ENCODE measurements at regions not wholly inside any gene's neighbourhood (a gene's known extent, or its start where the extent isn't known, plus 50 kb on each side); places are given as distances from the start of the nearest gene placed in this dataset.

DNA sequence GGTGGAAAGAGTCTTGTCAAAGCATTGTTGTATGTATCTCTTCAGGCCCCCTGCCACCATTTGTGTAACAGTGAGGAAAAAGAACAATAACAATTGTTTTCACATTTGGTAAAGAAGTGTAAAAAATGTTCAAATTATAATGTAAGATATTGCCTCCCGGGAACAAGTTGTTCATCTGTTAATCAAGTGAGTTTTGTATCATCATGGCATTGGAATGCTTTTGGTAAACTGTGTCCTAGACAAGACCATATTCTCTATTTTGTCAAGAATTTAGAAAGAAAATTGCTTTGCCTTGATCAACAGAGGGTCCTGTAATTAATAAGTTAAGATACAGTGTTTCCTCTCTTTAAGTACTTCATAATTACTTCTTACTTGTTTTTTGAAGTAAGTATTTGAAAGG is 692.0 kb upstream of the NR5A2 start:
- no peak for DNase-seq (ENCODE audit: low spot score)

DNA sequence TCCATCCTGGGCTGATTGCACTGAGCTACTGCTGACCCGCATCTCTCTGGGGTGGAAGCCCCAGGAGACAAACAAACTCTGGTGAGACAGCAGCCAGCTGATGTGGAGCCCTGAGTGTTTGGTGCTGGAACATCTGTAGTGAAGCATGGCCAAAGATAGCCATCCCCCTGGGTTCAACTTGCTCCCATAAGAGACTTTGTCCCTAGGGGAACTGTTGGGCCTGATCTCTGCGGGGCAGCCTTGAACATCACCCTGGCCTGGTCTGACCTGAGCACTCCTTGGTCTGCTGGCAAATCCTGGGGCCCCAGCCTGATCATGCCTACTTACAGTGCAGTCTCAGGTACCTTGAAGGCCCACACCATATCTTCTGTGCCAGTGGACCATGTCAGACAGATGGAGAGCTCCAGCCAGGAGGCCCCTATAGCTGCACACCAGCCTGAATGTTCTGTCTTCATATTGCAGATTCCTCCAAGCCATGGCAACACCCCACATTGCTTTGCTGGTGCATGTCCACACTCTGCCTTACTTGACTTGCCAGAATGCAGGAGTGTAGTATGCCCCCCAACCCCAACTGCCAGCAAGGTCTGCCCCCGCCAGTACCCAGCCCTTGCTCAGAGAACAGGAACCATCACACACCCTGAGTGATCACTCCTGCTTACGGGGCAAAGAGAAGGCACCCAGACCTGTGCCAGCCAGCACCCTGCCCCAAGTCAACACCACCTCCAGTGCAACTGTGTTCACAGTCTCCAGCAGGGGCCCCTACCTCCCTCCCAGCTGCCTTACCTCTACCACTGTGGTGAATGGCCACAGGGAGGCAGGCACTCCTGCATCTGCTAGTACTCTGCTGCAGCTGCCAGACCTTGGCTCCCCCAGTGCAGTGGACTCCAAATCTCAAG is 690.5 kb upstream of the NR5A2 start:
- DNase-seq (ENCODE audit: low spot score) = no peak

DNA sequence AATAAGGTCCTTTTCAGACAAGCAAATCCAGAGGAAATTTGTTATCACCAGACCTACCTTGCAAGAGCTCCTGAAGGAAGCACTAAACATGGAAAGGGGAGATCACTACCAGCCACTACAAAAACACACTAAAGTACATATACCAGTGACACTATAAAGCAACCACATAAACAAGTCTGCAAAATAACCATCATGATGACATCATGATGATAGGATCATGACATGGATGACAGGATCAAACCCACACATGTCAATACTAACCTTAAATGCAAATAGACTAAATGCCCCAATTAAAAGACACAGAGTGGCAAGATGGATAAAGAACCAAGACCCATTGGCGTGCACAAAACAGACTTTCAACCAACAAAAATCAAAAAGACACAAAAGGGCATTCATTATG is 688.8 kb upstream of the NR5A2 start:
- DNase-seq (ENCODE audit: low spot score) = no peak

DNA sequence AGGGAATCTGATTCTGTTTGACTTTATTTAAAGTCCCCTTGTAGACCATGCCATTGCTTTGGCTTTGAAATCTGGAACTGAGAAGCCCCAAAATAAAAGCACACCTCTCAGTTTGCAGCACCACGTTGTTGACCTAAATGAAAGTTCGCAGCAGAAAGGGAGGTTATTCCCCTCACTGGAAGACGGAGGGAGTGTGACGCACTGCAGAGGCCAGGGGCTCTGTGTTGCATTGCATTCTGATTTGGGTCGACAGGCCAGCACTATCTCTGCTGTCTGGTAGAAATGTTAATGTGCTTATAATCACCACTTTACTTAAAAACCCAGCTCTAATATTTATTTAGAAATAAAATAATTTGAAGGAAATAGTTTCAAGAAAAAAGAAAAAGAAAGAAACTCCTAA is 675.2 kb upstream of the NR5A2 start:
- DNase-seq (ENCODE audit: low spot score) = no peak

DNA sequence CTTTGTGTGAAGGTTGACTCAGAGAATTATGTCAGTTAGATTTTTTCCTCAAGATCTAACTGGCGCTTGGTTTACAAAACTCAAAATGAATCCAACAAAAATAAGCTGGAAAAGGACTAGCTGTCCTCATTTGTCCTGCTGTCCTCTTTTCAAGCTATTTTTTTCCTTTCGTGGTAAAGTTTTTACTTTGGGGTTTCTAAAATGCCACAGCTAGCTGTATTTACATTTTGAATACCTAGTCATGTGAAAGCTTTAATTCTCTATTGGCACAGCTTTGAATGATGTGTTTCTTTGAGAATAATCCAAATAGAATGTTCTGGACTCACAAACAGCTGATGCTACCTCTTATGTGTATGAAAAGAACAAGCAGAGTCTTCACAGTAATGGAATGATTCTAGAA is 673.6 kb upstream of the NR5A2 start:
- DNase-seq (ENCODE audit: low spot score) = no peak

DNA sequence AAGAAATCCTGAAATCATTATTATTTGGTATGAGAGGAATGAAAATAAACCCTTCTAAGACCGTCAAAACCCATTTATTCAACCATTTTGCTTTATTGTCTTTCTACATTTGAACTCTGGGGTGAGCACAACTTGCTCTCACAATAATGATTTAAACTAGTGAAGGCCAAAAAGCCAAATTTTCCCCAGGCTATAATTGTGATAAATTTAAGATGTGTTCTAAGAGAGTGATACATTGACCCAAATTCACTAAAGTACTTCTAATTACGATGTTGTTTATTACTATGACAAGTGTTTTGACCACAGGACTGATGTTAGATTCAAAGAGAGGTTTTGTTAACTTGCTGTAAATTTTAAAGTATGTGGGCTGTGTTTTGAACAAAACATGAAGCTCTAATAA is 670.9 kb upstream of the NR5A2 start:
- DNase-seq (ENCODE audit: low spot score) = no peak

DNA sequence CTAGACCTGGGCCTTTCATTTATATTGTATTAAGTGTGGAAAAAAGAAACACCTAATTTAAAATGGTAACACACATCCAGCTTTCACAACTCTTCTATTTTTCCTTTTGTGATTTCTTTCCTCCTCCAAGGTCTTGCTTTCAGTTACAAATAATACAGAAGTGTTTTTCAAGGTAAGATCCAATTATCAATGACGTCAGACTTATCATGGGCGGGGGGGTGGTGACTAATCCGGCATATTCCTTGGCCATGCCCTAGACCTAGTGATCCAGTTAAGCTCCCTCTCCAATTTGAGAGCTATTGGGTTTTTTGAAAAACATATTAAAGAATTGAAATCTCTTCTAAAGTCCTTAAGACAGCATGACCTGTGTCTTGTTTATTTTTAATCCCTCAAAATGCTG is 669.9 kb upstream of the NR5A2 start:
- DNase-seq (ENCODE audit: low spot score) = no peak

DNA sequence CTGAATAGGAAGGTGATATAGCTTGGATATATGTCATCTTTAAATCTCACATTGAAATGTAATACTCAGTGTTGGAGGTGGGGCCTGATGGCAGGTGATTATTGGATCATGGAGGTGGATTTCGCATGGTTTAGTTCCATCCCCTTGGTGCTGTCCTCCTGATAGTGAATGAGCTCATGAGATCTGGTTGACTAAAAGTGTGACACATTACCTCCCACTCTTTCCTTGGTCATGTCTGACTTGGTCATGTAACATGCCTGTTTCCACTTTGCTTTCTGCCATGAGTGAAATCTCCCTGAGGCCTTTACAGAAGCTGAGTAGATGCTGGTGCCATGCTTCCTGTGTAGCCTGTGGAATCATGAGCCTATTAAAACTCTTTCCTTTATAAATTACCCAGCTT is 664.5 kb upstream of the NR5A2 start:
- no peak for DNase-seq (ENCODE audit: low spot score)

DNA sequence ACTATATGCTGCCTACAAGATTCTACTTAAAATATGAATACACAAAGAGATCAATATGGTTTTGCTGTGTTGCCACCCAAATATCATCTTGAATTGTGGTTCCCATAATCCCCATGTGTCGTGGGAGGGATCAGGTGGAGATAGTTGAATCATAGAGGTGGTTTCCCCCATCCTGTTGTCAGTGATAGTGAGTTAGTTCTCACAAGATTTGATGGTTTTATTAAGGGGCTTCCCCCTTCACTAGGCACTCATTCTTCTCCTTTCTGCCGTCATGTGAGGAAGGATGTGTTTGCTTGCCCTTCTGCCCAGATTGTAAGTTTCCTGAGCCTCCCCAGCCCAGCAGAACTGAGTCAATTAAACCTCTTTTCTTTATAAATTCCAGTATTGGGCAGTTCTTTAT is 654.4 kb upstream of the NR5A2 start:
- no peak for DNase-seq (ENCODE audit: low spot score)

DNA sequence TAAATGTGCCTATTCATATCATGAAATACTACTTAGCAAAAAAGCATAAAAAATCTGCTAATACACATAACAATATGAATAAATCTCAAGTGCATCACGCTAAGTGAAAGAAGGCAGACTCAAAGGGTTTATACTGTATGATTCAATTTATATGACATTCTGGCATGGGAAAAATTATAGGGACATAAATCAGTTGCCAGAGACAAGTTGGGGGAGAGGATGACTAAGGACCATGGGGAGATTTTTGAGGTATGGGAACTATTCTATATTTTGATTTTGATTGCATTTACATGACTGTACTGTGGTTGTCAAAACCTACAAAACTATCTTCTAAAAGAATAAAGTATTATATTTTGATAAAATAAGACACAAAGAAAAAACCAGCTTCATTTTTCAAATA is 650.3 kb upstream of the NR5A2 start:
- no peak for DNase-seq (ENCODE audit: low spot score)

DNA sequence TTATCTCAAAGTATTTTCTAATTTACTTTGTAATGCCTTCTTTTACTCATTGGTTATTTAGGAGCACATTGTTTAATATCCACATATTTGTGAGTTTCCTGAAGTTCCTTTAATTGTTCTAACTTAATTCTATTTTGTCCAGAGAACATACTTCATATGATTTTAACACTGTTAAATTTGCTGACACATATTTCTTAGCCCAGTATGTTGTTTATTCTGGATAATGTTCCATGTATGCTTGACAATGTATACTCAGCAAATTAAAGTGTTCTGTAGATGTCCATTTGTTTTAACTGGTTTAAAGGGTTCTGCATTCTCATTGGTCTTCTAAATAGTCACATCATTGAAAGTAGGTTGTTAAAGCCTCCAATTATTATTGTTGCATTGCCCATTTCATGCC is 643.7 kb upstream of the NR5A2 start:
- DNase-seq (ENCODE audit: low spot score) = no peak

DNA sequence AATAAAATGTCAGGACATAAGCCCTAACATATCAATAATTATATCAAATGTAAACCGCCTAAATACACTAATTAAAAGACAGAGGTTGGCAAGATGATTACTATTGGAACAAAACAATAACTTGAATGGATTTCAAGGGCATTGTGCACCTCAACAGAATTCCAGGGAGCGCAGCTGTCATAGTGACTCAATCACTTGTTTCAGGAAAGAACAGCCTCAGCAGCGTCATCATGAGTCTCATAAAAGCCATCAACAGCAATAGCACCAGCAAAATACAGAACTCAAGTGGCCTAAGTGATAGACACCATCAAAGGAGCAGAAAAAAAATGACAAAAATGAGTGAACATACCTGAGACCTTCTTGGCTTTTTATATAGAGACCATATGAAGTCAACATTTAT is 632.7 kb upstream of the NR5A2 start:
- no peak for DNase-seq (ENCODE audit: low spot score)

DNA sequence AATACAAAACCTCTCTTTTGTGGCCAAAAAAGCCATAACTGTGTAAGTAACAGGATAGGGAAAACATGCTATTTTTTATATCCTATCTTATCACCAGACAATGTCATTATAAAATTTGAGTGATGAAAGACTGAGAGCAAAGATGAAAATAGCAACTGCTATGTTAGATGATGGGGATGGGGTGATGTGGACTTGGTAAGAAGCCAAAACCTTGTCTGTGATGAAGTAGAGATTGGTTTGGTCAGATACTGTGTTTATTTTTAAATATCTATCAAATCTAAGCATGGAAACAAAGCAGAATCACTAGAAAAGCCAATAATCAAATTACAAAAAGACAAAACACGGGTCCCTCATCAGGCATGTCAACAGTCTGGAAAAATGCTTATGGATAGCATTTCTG is 631.1 kb upstream of the NR5A2 start:
- no peak for DNase-seq (ENCODE audit: low spot score)

DNA sequence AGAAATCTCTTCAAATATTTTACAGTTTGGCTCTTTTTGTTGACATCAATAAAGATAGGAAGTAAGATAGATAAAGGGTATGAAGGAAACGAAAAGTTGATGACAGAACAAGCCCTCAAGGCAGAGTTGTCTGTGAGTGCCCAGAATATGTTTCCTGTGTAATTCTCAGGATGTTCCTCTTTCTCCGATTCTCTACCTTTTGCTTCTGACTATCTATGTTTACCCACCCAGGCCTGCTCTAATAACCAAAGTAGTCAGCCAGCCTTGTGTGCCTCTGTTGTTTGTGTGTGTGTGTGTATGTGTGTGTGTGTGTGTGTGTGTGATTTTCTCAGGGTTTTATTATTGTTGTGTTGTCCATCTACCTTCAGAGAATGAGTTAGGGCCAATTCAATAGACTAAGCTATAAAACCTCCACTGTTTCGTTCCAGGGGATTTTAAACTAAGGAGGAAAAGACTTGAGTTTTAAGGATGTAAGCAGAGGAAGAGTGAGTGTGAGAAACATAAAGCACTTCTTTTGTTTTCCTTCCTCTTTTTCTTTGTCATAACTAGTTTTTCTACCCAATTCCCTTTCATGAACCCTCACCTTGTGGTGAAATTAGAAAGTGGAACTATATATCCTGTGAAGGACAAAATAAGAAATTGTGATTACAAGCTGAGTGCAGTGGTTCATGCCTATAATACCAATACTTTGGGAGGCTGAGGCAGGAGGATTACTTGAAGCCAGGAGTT is 627.4 kb upstream of the NR5A2 start:
- no peak for DNase-seq (ENCODE audit: low spot score)

DNA sequence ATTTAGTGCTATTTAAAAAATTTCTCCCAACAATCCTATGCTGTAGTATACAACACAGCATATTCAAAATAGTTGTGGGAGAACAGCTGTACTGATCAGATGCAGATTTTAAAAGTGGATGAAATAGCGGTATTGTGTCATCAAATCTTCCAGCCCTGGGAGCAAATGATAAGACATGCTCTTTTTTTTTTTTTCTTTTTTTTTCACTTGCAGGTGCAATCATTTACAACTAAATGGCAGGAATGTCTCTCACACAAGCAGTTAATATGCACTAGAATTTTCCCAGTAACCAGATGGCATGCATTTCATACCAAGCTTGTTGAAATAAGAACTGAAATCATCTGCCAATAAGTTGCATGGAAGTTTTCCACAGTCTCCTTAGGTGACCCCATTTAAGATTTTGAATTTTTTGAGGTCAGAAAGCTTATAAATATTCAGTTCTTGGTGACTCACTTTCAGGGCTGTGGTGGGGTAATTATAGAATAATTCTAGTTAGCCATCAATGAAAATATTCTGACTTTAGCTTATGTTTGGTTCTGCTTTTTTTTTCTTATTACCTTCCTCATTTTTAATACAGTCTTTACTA is 623.9 kb upstream of the NR5A2 start:
- DNase-seq (ENCODE audit: low spot score) = no peak

DNA sequence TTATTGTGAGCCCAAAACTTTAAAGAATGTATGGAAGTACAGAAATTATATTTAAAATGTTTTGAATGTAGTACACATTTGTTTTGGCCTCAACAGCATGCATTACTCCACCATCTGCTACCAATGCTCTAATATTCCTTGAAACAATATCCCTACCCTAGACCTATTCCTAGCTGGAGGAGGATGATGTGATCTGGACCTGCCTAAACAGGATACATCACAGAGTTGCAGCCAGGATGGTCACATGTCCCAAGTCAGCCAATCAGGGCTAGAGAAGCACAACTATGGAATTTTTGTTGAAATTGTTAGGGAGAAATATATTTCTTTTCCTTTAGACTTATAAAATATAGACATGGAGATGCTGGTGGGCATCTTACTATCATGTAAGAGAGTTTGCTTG is 623.3 kb upstream of the NR5A2 start:
- no peak for DNase-seq (ENCODE audit: low spot score)

DNA sequence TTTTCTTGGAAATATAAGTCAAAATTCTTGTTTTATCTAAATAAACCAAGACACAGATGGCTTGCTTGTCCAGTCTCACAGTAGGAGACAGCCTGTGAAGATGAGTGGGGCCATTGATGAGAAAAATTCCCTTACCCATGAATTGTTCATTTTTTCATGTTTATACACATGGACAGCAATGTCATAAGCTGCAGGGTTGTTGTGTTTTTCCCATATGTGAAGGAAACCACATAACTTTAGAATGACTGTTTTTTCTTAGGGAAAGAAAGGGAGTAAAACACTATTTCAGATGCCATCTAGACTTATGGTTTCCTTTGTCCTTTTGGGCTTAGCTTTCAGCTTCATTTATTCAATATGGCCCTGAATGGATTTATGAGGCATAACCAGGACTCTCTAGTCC is 622.5 kb upstream of the NR5A2 start:
- no peak for DNase-seq (ENCODE audit: low spot score)

DNA sequence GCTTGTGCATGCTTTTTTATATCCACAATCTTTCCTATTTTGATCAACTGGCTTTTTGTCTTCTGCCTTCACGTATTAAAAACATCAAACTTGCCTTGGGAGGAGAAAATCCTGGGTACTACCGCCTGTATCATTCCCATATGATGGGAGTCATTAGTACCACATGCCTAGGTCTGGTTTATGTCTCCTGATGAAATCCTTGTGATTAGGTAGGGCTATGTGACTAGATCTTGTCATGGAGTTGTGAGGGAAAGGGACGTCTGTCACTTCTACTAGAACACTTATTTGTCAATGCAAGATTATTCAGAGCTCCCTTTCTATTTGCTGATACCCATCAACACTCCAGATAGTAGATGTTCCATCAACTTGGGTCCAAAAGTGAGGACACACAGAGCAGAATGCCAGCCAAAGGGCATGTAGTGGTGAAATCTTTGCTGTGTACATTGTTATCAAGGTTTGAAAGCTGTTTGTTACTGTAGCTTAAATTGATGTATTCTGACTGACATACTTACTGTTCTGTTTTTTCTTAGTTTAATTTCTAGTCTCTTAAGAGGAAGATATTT is 621.8 kb upstream of the NR5A2 start:
- DNase-seq (ENCODE audit: low spot score) = no peak

DNA sequence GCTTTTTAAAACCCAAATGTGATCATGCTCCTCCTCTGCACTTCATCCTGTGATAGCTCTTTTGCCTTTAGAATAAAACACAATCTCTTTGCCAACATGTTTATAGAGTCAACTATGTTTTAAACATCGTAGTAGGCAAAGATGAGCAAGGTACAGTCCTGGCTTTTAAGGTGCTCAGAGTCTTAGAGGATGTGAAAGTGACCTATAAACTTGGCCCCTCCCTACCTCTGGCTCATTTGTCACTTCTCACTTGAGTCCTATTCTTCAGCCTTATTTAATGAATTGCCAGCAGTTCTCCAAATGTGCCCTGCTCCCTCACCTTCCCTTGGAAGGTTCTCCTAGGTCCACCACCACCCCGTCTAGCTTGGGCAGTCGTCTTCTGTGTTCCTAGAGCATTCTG is 617.0 kb upstream of the NR5A2 start:
- DNase-seq (ENCODE audit: low spot score) = no peak

DNA sequence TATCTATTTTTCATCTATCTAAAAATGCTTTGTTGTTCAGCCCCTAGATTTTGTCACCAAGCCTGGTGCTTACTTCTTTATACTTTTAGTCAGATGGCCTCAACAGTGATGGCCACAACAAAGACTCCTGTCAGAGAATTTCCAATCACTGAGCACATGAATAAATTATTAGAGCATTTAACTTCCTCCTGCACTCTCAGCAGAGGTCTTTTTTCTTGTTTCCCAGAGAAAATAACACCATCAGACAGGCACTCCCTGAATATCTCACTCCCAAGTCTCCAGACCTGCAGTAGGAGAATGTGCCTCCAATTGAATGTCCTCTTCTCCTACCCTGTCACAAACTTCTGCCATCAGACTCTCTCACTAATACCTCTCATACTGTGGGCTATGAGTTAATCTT is 616.0 kb upstream of the NR5A2 start:
- DNase-seq (ENCODE audit: low spot score) = no peak

DNA sequence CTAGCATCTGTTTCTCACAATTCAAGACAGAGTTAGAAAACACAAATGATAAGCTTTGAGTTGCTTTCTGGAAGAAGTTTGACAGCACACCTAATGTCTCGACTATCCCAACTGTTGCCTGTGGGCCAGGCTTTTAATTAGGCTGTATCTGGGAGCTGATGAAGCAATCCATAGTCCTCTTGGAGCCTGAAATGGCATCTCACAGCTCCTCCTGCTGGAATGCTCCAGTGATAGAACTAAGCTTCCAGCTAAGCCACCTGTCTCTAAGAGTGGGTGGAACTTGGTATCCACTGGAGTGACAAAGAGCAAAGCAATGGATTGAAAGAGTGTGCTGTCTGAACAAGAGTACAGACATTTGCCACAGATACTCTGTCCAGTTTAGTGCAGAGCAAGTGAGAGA is 605.3 kb upstream of the NR5A2 start:
- DNase-seq (ENCODE audit: low spot score) = no peak

DNA sequence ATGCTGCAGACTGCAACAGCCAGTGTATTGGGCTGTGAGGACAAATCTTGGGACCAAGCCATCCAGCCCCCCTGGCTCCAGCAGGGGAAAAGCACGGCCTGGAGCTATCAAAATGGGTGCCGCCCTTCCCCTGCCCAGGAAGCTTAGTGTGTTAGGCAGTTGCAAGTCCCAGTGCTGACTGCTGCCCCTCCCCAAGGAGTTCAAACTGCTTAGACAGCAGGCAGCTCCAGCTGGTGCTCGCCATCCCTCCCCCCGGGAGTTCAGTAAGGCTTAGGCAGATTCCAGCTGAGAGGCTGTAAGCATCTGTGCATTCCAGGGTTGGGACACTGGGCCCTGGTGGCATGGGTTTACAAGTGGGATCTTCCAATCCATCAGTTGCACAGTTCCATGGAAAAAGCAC is 579.6 kb upstream of the NR5A2 start:
- DNase-seq (ENCODE audit: low spot score) = no peak

DNA sequence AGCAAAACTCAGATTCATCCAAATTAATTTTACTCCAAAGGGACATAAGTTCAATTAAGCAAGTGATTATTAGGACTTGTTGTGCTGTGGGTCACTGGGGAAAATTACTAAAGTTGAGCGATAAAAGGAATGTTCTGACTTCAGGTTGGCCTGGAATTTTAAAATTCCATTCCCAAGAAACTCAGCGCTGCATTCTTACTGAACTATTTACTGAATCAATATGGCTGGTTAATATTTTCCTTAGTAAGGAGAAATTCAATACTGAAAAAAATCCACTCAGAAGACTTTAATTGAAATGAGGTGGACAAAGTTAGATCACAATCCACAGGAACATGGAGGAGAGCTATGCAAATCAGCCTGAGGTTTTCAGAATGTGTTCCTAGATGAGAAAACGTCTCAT is 578.9 kb upstream of the NR5A2 start:
- no peak for DNase-seq (ENCODE audit: low spot score)

Data from kidney capillary endothelial cell (primary cell).